ENCODE measurements at regions not wholly inside any gene's neighbourhood (a gene's known extent, or its start where the extent isn't known, plus 50 kb on each side); places are given as distances from the start of the nearest gene placed in this dataset.

GRCh38 chr21:29441651-29442050 is 142.9 kb downstream of the BACH1 start:
- DNase-seq (ENCODE audit: low read depth), result no peak

DNA sequence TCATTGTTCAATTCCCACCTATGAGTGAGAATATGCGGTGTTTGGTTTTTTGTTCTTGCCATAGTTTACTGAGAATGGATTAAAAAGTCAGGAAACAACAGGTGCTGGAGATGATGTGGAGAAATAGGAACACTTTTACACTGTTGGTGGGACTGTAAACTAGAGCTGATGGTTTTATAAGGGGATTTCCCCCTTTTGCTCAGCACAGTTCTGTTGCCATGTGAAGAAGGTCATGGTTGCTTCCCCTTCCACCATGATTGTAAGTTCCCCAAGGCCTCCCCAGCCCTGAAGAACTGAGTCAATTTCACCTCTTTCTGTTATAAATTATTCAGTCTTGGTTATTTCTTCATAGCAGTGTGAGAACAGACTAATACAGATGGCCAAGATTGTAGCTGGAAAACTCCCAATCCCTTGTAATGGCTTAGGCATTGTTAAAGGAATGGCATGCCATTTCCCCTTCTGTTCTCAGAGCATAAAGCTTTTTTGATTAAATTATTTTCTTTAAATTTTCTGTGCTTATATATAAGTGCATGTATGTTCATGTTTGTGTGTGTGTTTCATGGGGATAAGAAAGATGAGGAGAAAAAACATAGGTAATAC is 144.8 kb downstream of the BACH1 start:
- no peak for DNase-seq (ENCODE audit: low read depth)

DNA sequence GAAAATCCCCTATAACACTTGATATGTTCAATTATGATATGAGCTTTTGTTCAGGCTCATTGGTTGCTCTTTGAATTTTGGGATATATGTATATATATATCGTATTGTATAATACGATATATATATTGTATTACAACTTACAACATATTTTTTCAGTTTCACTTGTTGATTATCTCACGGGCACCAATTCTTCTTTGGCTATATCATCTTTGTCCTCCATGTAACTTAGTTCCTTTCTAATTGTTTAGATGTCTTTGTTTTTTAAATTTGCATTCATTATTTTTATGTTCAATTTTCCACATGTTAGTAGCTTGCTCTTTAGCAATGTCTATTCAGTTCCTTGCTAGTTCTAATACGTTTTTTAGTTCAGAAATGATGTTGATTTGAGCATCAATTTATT is 150.0 kb downstream of the BACH1 start:
- no peak for DNase-seq (ENCODE audit: low read depth)

GRCh38 chr21:29449306-29449950 is 150.7 kb downstream of the BACH1 start:
- DNase-seq (ENCODE audit: low read depth), result no peak

DNA sequence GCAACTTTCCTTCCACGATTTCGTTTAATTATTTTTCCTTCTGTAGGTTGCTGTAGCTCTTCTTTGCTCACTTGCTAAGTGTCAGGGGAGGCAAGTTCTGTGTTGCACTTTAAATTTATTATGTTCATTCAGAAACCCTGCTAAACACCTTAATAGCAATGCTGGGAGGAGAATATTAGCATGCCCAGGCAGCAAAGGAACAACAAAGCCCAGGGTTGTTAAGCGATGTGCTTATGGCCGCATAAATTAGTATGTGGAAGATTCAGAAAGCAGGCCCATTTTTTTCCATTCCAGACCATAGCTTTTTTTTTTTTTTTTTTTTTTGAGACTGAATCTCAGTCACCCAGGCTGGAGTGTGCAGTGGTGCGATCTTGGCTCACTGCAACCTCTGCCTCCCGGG is 151.3 kb downstream of the BACH1 start:
- DNase-seq (ENCODE audit: low read depth), result no peak

DNA sequence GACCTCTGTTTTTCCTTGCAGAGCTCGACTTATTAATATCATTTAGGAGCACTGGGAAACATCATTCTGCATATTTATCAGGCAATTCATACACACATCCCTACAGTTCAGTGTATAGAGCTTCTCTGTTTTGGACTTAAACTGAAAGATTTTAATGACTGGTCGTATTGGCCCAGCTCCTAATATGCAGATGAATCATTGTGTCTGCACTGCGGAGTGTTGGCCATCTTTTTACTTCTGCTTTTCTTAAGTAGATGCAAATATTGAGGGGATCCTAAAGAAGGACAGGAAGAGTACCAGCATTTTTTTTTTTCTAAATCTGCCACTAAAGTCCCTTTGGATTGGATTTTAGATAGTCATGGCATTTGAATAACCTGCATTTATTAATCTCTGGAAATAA is 154.8 kb downstream of the BACH1 start:
- DNase-seq (ENCODE audit: low read depth), result no peak

GRCh38 chr21:29454179-29454578 is 155.5 kb downstream of the BACH1 start:
- no peak for DNase-seq (ENCODE audit: low read depth)

DNA sequence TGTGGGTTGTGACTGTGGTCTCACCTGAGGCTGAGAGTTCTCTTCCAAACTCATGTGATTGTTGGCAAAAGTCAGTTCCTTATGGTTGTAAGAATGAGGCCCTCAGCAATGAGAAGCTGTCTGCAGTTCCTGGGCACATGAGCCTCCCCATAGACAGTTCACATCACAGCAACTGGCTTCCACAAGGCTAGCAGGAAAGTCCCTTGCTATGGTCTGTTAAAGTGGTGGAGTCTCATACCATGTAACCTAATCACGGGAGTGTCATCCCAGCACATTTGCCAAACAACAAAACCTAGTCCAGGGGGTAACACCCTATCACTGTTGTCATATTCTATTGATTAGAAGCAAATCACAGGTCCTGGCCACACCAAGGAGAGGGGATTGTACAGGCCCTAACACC is 163.8 kb downstream of the BACH1 start:
- DNase-seq (ENCODE audit: low read depth), result no peak

- DNase-seq (ENCODE audit: low read depth), result no peak
Observed at GRCh38 chr21:29465546-29465945, 166.8 kb downstream of the BACH1 start.

DNA sequence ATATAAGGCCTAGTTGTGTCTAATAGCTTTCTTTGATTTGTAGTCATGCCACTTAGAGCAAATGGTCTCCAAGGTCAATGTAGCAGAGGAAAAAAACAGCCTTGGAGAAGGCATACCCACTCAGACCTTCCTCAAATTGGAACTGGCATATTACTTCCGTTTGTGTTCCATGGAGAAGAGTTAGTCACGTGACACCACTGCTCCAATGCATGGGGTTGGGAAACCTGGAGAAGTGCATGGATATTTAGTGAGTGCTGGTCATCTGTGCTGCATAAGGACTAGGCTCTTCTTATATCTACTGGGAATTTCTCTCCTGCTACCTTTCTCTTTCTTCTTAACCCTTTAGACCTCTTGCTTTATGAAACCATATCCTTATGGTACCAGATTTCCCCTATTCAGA is 167.8 kb downstream of the BACH1 start:
- no peak for DNase-seq (ENCODE audit: low read depth)

DNA sequence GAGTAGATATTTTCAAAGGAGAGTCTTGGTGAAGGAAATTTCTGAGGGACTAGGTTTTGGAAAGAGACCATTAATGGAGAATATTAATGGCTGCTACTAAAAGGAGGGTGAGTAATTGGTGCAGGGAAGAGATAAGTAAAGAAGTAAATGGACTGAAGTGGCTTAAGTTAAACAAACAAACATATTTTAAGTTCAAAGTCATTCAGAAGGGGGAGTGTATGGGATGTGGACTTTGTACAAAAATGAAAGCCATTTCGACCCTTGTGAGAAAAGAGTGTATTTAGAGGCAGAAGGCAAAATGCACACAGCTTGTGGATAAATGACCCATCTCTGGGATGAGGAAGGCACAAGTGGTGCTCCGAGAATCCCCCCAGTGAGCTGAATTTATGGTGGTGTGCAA is 171.7 kb downstream of the BACH1 start:
- DNase-seq (ENCODE audit: low read depth), result no peak

DNA sequence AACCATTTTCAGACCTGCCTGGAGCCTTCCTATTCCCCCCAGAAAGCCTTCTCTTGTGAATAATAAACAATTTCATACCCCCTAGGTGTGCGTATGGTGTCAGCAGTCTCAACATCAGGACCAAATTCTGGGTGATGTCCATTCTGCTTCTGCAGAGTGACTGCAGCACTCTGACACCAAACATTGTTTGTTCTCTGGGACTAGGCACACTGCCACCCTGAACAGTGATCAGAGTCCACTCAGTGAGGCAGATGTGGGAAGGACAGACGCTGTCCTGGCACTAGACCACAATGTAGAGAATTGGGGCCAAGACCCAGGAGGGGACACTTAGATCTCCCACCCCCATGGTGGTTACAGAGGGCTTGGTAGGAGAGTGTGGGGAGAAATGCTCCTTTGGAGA is 175.1 kb downstream of the BACH1 start:
- no peak for DNase-seq (ENCODE audit: low read depth)

GRCh38 chr21:29475329-29475728 is 176.6 kb downstream of the BACH1 start:
- DNase-seq (ENCODE audit: low read depth), result no peak

DNA sequence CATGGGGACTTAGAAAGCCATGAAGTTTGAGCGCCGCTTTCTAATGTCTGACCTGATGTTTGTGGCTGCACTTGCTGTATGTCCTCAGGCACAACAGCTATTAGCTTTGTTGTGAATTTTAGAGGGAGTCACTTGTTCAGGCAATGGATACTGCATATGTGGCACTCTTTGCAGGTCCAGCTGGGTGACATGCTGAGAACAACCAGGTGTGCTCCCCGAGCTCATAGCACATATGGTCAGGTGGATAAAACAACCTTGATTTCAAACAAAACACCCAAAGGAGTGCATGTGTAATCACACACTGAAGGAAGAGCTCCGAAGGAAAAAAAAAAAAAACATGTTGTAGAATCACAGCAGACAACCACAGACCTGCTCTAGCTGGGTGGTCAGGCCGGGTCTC is 178.6 kb downstream of the BACH1 start:
- no peak for DNase-seq (ENCODE audit: low read depth)

GRCh38 chr21:29477941-29478340 is 179.2 kb downstream of the BACH1 start:
- peak; percentile 83 for DNase-seq (ENCODE audit: low read depth)

DNA sequence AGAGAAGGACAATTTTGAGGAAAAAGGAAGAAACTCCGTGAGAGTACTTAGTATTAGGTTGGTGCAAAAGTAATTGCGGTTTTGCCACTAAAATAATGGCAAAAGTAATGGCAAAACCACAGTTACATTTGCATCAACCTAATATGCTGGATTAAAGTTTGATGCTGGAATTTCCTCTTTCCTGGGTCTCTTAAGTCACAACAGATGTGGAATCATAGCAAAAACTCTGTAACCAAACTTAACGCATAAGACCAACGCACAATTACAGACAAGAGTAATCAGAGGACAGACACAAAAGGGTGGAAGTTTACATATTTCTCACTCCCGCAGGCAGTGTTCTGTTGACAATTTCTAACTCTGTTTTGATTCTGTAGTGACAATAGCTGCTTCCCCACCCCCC is 182.4 kb downstream of the BACH1 start:
- no peak for DNase-seq (ENCODE audit: low read depth)

GRCh38 chr21:29481641-29482040 is 182.9 kb downstream of the BACH1 start:
- DNase-seq (ENCODE audit: low read depth), result no peak

GRCh38 chr21:29486306-29486807 is 187.6 kb downstream of the BACH1 start:
- no peak for DNase-seq (ENCODE audit: low read depth)

All from RPMI7951 (cell line).